ENCODE measurements at regions not wholly inside any gene's neighbourhood (a gene's known extent, or its start where the extent isn't known, plus 50 kb on each side); places are given as distances from the start of the nearest gene placed in this dataset.

DNA sequence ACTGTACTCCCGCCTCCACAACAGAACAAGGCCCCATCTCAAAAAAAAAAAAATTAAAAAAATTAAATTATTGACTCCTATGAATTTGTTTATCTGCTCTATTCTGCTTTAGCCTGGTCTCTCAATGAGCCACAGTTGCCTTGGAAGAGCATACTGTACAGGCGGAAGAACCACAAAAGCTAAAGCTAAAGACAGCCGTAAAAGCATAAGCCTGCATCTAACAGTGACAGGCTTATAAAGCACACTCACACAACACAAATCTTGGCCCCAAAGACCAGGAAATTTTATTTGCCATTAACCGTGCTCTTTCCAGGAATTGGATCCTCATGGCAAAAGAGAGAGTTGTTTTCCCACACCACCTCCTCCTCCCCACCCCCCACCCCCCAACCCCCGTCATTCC lies 53.5 kb upstream of the KLF3 start:
- in situ Hi-C loops (cut with HindIII; ENCODE audit: extremely low pct_ligation_motif_present, low pct_unique_long_range_greater_than_20kb) = no loop called here
- no peak for DNase-seq (ENCODE audit: low spot score)
- Histone ChIP-seq H3K4me2 (ENCODE audit: low read depth, low read length) (peak overlapping the region; percentile 77), H3K36me3 (replicated peaks in 1 of 2; ENCODE audit: control insufficient read depth in 1 of 2, insufficient read depth in 2 of 2, low read length in 2 of 2) (no peaks in the 10 kb centered on the region), H2AFZ (ENCODE audit: low read length) (no peak overlapping the region), H4K20me1 (ENCODE audit: insufficient read depth, low read length) (no peaks in the 10 kb centered on the region), H3K4me3 (replicated peaks in 1 of 3; ENCODE audit: insufficient read depth in 1 of 3, low read depth in 2 of 3, low read length in 3 of 3) (peak overlapping the region in 2 of 3 experiments; percentile 29 to 44; a peak in 3 of 6 replicates), H3K9me3 (ENCODE audit: low read length) (no peaks in the 10 kb centered on the region), H3K9ac (ENCODE audit: insufficient read depth, low read depth, low read length) (no peak overlapping the region), H3K4me1 (ENCODE audit: insufficient read depth, low read length) (peaks cover 59% of the 10 kb centered on the region), H3K79me2 (ENCODE audit: insufficient read depth, low read length) (no peaks in the 10 kb centered on the region), H3K27me3 (ENCODE audit: control insufficient read depth in 1 of 2, insufficient read depth in 2 of 2, low read length in 2 of 2) (no peaks in the 10 kb centered on the region), H3K27ac (ENCODE audit: extremely low read length, insufficient read depth, low read length) (no peak overlapping the region)
- FAIRE-seq = no peak
- no TSS peak for BruUV-seq (replicated peaks)
- ATAC-seq = no peak
- intact Hi-C loops (cut with micrococcal nuclease; ENCODE audit: unreplicated experiment) = no loop called here
- TF ChIP-seq HIC2 (CRISPR knock-in tag; IDR thresholded peaks at IDR 0.05; ENCODE audit: low read depth) (no peak), ZNF660 (CRISPR knock-in tag; IDR thresholded peaks at IDR 0.05; ENCODE audit: borderline replicate concordance, low read depth) (no peak), RORA (CRISPR knock-in tag; IDR thresholded peaks at IDR 0.05) (no peak), ZNF703 (CRISPR knock-in tag; IDR thresholded peaks at IDR 0.05; ENCODE audit: borderline replicate concordance) (no peak), TGIF2 (CRISPR knock-in tag; IDR thresholded peaks at IDR 0.05) (no peak), ZNF83 (CRISPR knock-in tag; IDR thresholded peaks at IDR 0.05; ENCODE audit: borderline replicate concordance) (no peak), BCL6 (CRISPR knock-in tag; IDR thresholded peaks at IDR 0.05) (0 out of 2 replicates have a peak, but pooled peaks have one; percentile 20), RARG (CRISPR knock-in tag; IDR thresholded peaks at IDR 0.05; ENCODE audit: low read depth) (no peak)
- WGBS (ENCODE audit: low lambda C conversion rate) = 45% methylated on average over 5 of the region's 5 CpGs
- ChIA-PET POLR2A (interaction anchor here (0.9 kb wide), 1 partner anchor 62 kb away, joined by 3 read pairs; no protein-coding TSS in a partner anchor), CTCF (ENCODE audit: low intra/inter-chr PET ratio, low total read pairs) (no interaction called here)
